ENCODE measurements at regions not wholly inside any gene's neighbourhood (a gene's known extent, or its start where the extent isn't known, plus 50 kb on each side); places are given as distances from the start of the nearest gene placed in this dataset.
A peak's percentile ranks its signal among the peaks of the same experiment; 100 is the strongest.

DNA sequence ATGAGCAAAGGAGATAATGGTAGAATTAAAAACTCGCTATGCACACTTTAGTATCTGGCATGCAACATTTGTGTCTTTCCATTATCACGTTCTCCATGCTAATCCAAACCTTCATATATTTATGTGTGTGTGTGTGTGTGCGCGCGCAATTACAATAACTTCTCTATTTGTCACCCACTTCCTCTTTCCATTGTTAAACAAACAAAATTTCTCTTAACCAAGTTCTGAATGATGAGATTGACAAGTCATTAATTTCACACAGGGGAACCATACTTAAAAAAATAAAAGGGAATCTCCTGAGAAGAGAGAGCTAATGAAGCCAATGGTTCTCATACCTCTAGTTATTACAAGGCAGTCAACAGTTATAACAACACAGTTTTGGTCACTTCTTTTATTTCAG lies 575.9 kb upstream of the MDGA2 start:
- H2AFZ ChIP-seq (ENCODE audit: low read length) = no peak overlapping the region
- peaks cover 7% of the 10 kb centered on the region for H3K23me2 ChIP-seq (ENCODE audit: insufficient read length, low read depth, low read length, poor library complexity, severe bottlenecking)

More for the DNA sequence above, 575.9 kb upstream of the MDGA2 start:
- Histone ChIP-seq H3T11ph (ENCODE audit: low read length) (no peak overlapping the region), H4K8ac (replicated peaks; ENCODE audit: insufficient read length, low read depth, low read length) (no peak overlapping the region), H3K9me3 (ENCODE audit: control insufficient read depth, low read depth, low read length) (no peaks in the 10 kb centered on the region), H2BK5ac (ENCODE audit: insufficient read length, low read length) (no peak overlapping the region), H3K27ac (ENCODE audit: insufficient read length, low read depth, low read length) (no peak overlapping the region), H2AK5ac (ENCODE audit: insufficient read length, low read length) (no peak overlapping the region), H4K91ac (ENCODE audit: insufficient read length, low read depth, low read length) (no peak overlapping the region), H3K27me3 (ENCODE audit: insufficient read depth, low read length) (no peaks in the 10 kb centered on the region), H3K4ac (ENCODE audit: low read depth, low read length) (no peak overlapping the region), H4K20me1 (ENCODE audit: control insufficient read depth, insufficient read depth, insufficient read length) (no peaks in the 10 kb centered on the region), H2BK20ac (ENCODE audit: low read depth, low read length, poor library complexity, severe bottlenecking) (no peak overlapping the region), H3K9ac (ENCODE audit: extremely low read depth, insufficient read length, low read length) (no peak overlapping the region), H3K14ac (ENCODE audit: insufficient read depth, low read length) (no peak overlapping the region), H3K23ac (ENCODE audit: insufficient read length, low read depth, low read length) (no peak overlapping the region), H3K79me1 (ENCODE audit: insufficient read depth, low read depth, low read length, poor library complexity, severe bottlenecking) (no peaks in the 10 kb centered on the region), H4K5ac (ENCODE audit: insufficient read length, low read depth, low read length) (no peak overlapping the region), H2BK15ac (ENCODE audit: low read depth, low read length) (no peak overlapping the region), H3K79me2 (ENCODE audit: insufficient read depth, low read length) (peaks cover 42% of the 10 kb centered on the region), H3K56ac (ENCODE audit: insufficient read length, low read depth, low read length) (no peak overlapping the region), H2BK12ac (ENCODE audit: insufficient read length, low read depth, low read length) (no peak overlapping the region), H3K18ac (ENCODE audit: insufficient read length, low read depth, low read length) (no peak overlapping the region), H3K4me2 (ENCODE audit: insufficient read depth, insufficient read length, low read length) (peak overlapping the region; percentile 12), H3K4me1 (ENCODE audit: insufficient read depth, low read length) (no peaks in the 10 kb centered on the region; the same call in 1 of the 2 replicates), H2BK120ac (ENCODE audit: low read depth, low read length, poor library complexity, severe bottlenecking) (no peak overlapping the region)
- H3K9me3 Mint-ChIP-seq = no peaks in the 10 kb centered on the region
- TF ChIP-seq, protein P1, sequence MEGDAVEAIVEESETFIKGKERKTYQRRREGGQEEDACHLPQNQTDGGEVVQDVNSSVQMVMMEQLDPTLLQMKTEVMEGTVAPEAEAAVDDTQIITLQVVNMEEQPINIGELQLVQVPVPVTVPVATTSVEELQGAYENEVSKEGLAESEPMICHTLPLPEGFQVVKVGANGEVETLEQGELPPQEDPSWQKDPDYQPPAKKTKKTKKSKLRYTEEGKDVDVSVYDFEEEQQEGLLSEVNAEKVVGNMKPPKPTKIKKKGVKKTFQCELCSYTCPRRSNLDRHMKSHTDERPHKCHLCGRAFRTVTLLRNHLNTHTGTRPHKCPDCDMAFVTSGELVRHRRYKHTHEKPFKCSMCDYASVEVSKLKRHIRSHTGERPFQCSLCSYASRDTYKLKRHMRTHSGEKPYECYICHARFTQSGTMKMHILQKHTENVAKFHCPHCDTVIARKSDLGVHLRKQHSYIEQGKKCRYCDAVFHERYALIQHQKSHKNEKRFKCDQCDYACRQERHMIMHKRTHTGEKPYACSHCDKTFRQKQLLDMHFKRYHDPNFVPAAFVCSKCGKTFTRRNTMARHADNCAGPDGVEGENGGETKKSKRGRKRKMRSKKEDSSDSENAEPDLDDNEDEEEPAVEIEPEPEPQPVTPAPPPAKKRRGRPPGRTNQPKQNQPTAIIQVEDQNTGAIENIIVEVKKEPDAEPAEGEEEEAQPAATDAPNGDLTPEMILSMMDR (conservative IDR thresholded peaks at IDR 0.05) = no peak
- H3K27me3 Mint-ChIP-seq (ENCODE audit: low read depth) = no peaks in the 10 kb centered on the region
- no CpG with 5 or more reads among the region's 5 CpGs for WGBS (ENCODE audit: extremely low coverage, insufficient read length, low lambda C conversion rate)
- H3K4me1 Mint-ChIP-seq = peaks cover 24 to 26% of the 10 kb centered on the region in 2 experiments
- H3K27ac Mint-ChIP-seq = no peak overlapping the region
- DNase-seq = no peak
- H3K4me3 Mint-ChIP-seq = peak overlapping the region in 1 of 2 experiments; percentile 16; a peak in 2 of 5 replicates
- peaks cover 9 to 33% (median 17%) of the 10 kb centered on the region in 3 experiments; a peak in 6 of 7 replicates for H3K36me3 Mint-ChIP-seq (ENCODE audit: insufficient read depth in 1 of 3, low read depth in 3 of 3)

All from H9 (cell line).